NT2/D1 (cell line): ENCODE measurements at regions not wholly inside any gene's neighbourhood (a gene's known extent, or its start where the extent isn't known, plus 50 kb on each side); places are given as distances from the start of the nearest gene placed in this dataset.

Experiments
- DNase-seq: peaks from one replicate; pipeline ENCODE4 v3.0.0-alpha.2; 2011; ENCODE audit warnings: low read depth, low spot score
- H3K27me3 ChIP-seq: 2 replicates; pipeline ENCODE4 v1.6.0; 2011; ENCODE audit warnings: mild to moderate bottlenecking; ENCODE audit not compliant: insufficient read length, insufficient read depth
- H3K36me3 ChIP-seq: 2 replicates; pipeline ENCODE4 v1.6.1; 2011; ENCODE audit warnings: mild to moderate bottlenecking, low read length, mixed read lengths; ENCODE audit not compliant: insufficient read depth, insufficient read length
- H3K4me1 ChIP-seq: 2 replicates; pipeline ENCODE4 v1.5.1; 2011; ENCODE audit not compliant: insufficient read depth, insufficient read length
- H3K4me3 ChIP-seq: 2 replicates; pipeline ENCODE4 v1.5.1; 2011; ENCODE audit warnings: low read depth; ENCODE audit not compliant: insufficient read length
- H3K9ac ChIP-seq: 2 replicates; pipeline ENCODE4 v1.6.0; 2011; ENCODE audit warnings: low read depth; ENCODE audit not compliant: insufficient read length
- H3K9me3 ChIP-seq: 2 replicates; pipeline ENCODE4 v1.5.1; 2011; ENCODE audit warnings: mild to moderate bottlenecking, low read length; ENCODE audit not compliant: insufficient read depth
- SUZ12 ChIP-seq: IDR thresholded peaks from 2 replicates; pipeline ENCODE4 v1.6.1; 2011; ENCODE audit not compliant: insufficient read length, insufficient read depth; ENCODE audit errors: extremely low read depth
- YY1 ChIP-seq: IDR thresholded peaks from 2 replicates; pipeline ENCODE4 v1.6.1; 2011; ENCODE audit not compliant: insufficient read length, insufficient read depth
- ZNF274 ChIP-seq: IDR thresholded peaks from 2 replicates; pipeline ENCODE4 v1.6.1; 2011; ENCODE audit warnings: mild to moderate bottlenecking, low read depth, low read length

- DNase-seq: no peak
- no peak overlapping the region for H3K4me3 ChIP-seq
Measured at GRCh38 chr17:71460943-71461342, 659.9 kb upstream of the SOX9 start.

DNA sequence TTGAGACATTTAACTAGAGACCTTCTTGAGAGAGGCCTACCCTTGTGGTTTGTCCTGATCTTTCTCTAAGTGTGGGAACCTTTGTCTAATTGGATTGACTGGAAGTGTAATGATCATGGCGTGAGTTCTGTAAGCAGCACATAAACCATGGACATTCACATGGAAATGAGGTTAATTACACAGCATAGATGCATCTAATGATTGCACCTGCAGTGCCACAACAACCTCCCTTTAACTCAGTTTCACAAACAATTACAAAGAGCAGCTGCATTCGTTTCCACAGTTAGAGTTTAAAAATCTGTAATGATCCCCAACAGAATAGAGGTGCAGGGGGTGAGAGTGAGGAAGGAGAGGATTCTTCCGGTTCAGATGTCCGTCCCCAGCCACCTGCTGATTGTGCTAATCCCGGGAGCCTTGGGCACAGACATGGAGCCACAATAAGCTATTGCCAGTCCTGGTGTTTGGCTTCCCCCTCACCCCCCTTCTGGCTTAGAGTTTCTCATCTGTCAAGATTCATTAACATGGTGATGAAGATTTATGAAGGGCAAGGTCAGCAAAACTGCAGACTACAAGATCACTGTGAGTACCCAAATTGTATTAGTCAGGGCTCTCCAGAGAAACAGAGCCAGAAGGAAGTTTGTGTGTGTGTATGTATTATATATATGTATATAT is 659.2 kb upstream of the SOX9 start:
- Histone ChIP-seq H3K4me3 (no peak overlapping the region), H3K4me1 (no peaks in the 10 kb centered on the region), H3K27me3 (no peaks in the 10 kb centered on the region), H3K36me3 (no peaks in the 10 kb centered on the region), H3K9me3 (no peaks in the 10 kb centered on the region; the same call in 1 of the 2 replicates), H3K9ac (no peak overlapping the region)
- no peak for DNase-seq
- no peak for TF ChIP-seq ZNF274
- TF ChIP-seq SUZ12: no peak
- no peak for TF ChIP-seq YY1

More at GRCh38 chr17:71460943-71461342, 659.9 kb upstream of the SOX9 start:
- H3K9me3 ChIP-seq: no peaks in the 10 kb centered on the region; the same call in 1 of the 2 replicates
- H3K4me1 ChIP-seq: no peaks in the 10 kb centered on the region
- H3K27me3 ChIP-seq: no peaks in the 10 kb centered on the region
- no peak for TF ChIP-seq ZNF274
- TF ChIP-seq SUZ12: no peak
- no peak for TF ChIP-seq YY1
- no peak overlapping the region for H3K9ac ChIP-seq
- H3K36me3 ChIP-seq: no peaks in the 10 kb centered on the region

- Histone ChIP-seq H3K9ac (no peak overlapping the region), H3K4me3 (no peak overlapping the region), H3K27me3 (no peaks in the 10 kb centered on the region), H3K4me1 (no peaks in the 10 kb centered on the region), H3K9me3 (no peaks in the 10 kb centered on the region; the same call in 1 of the 2 replicates), H3K36me3 (no peaks in the 10 kb centered on the region)
- no peak for DNase-seq
- no peak for TF ChIP-seq ZNF274
- no peak for TF ChIP-seq SUZ12
- no peak for TF ChIP-seq YY1
Measured at GRCh38 chr17:71464241-71464640, 656.6 kb upstream of the SOX9 start.

DNA sequence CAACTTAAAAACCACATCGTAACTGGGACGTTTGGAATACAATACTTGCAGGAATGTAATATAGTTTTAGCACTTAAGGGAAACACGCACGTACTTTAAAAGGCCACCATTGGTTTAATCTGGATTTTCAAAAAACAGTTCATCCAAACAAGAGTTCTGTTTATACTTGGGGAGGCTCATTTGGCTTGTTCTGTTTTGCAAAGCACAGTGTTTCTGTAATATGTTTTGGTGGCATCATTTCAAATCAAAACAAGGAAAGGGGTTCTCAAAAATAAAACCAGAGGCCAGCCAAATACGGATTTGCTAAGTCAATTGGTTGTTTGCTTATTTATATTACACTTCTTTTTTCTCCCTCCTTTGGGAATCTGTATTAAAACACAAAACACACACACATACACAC is 656.1 kb upstream of the SOX9 start:
- Histone ChIP-seq H3K9me3 (no peaks in the 10 kb centered on the region; the same call in 1 of the 2 replicates), H3K27me3 (no peaks in the 10 kb centered on the region), H3K9ac (no peak overlapping the region), H3K4me3 (no peak overlapping the region), H3K4me1 (no peaks in the 10 kb centered on the region), H3K36me3 (no peaks in the 10 kb centered on the region)
- TF ChIP-seq SUZ12 (no peak), YY1 (no peak), ZNF274 (no peak)
- no peak for DNase-seq

- Histone ChIP-seq H3K4me1 (no peaks in the 10 kb centered on the region), H3K4me3 (no peak overlapping the region), H3K9ac (no peak overlapping the region), H3K9me3 (no peaks in the 10 kb centered on the region), H3K27me3 (no peaks in the 10 kb centered on the region), H3K36me3 (no peaks in the 10 kb centered on the region)
- TF ChIP-seq YY1: no peak
- no peak for TF ChIP-seq ZNF274
- TF ChIP-seq SUZ12: no peak
- DNase-seq: no peak
Measured at GRCh38 chr17:71467719-71468118, 653.1 kb upstream of the SOX9 start.

DNA sequence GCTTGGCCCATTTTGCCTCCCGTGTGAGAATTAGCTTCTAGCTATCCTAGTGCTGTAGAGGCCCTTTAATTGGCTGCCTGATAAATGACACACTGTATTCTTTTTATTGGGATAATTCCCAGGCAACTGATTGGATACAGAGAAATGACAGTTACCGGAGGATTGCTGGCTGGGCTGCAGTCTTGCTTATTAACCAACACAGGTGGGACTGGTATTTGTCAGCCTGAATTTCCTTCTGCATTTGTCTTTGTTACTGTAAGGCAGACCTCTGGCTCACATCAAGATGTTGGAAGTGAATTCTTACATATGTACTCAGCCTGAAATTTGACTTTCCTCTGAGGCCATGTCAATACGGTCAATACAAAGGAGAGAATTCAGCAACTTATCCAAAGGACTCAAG is 650.8 kb upstream of the SOX9 start:
- no peak for DNase-seq
- H3K9me3 ChIP-seq: no peaks in the 10 kb centered on the region
- H3K27me3 ChIP-seq: no peaks in the 10 kb centered on the region
- H3K36me3 ChIP-seq: no peaks in the 10 kb centered on the region
- TF ChIP-seq YY1: no peak
- no peak for TF ChIP-seq ZNF274
- no peak for TF ChIP-seq SUZ12
- no peak overlapping the region for H3K4me3 ChIP-seq
- H3K9ac ChIP-seq: no peak overlapping the region
- no peaks in the 10 kb centered on the region for H3K4me1 ChIP-seq

DNA sequence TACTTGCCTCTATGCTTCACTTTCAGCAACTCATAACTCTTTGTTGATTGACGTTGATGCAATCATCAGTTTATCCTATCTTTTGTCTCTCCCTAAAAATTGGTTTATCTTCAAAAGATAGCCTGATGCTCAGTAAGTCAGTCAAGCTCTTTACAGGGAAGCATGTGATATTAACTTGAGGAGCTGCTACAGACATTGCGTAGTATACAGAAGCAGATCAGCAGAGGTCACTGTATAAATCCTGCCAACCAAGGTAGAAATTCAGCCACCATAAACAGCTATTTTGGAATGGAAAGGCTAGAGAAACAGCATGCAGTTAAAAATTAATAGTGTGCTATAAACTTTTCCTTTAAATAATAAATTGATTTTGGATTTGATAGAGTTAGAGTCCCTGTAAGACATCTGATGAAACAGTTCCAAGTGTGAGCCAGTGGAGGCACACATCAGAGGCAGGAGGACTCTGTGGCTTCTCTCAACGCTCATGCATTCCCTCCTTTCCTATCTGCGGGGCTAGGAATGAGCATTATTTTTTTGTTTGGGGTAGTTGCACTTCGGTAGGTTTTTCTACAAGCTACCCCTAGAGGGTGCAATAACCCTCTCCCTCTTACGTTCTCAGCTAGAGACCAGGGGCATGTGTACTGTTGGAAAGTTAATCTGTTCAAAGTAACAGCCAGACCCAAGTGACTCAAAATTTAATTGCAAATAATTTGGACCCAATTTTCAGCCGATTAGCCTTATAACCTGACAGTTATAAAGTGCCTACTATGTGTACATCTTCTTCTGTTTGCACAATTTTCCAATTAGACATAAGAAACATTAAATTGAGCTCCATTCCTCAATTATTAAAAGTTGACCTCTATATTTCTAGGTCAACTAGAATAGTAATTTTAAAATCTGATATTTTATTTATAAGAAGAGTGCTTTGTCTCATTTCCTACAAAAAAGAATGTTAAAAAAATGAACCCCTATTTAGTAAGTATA is 647.7 kb upstream of the SOX9 start:
- TF ChIP-seq YY1: no peak
- no peak overlapping the region for H3K9ac ChIP-seq
- H3K36me3 ChIP-seq: no peaks in the 10 kb centered on the region
- no peaks in the 10 kb centered on the region for H3K27me3 ChIP-seq
- DNase-seq: peak; percentile 50
- no peak overlapping the region for H3K4me3 ChIP-seq
- H3K4me1 ChIP-seq: no peaks in the 10 kb centered on the region
- no peaks in the 10 kb centered on the region for H3K9me3 ChIP-seq
